ENCODE measurements at regions not wholly inside any gene's neighbourhood (a gene's known extent, or its start where the extent isn't known, plus 50 kb on each side); places are given as distances from the start of the nearest gene placed in this dataset.

- DNase-seq (ENCODE audit: low read depth), result no peak
- TF ChIP-seq, protein P1, sequence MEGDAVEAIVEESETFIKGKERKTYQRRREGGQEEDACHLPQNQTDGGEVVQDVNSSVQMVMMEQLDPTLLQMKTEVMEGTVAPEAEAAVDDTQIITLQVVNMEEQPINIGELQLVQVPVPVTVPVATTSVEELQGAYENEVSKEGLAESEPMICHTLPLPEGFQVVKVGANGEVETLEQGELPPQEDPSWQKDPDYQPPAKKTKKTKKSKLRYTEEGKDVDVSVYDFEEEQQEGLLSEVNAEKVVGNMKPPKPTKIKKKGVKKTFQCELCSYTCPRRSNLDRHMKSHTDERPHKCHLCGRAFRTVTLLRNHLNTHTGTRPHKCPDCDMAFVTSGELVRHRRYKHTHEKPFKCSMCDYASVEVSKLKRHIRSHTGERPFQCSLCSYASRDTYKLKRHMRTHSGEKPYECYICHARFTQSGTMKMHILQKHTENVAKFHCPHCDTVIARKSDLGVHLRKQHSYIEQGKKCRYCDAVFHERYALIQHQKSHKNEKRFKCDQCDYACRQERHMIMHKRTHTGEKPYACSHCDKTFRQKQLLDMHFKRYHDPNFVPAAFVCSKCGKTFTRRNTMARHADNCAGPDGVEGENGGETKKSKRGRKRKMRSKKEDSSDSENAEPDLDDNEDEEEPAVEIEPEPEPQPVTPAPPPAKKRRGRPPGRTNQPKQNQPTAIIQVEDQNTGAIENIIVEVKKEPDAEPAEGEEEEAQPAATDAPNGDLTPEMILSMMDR (conservative IDR thresholded peaks at IDR 0.05; ENCODE audit: low read depth, low read length), result no peak
- H3K4me3 ChIP-seq (ENCODE audit: low read depth, low read length), result no peak overlapping the region
Measured at GRCh38 chr2:190769258-190769657, 111.4 kb upstream of the GLS start.

DNA sequence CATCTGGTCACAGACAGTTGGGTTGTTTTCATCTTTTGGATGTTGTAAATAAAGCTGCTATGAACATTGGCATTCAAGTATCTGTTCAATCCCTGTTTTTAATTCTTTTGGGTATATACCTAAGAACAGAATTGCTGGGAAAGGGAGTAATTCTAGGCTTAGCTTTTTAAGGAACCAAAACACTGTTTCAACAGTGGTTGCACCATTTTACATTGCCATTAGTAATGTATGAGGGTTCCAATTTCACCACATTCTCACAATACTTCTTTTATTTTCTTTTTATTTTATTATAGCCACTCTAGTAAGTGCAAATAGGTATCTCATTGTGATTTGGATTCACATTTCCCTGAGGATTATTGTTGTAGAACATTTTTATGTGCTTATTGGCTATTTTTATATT lies 108.9 kb upstream of the GLS start:
- TF ChIP-seq, protein P1 (conservative IDR thresholded peaks at IDR 0.05; ENCODE audit: low read depth, low read length), result no peak
- H3K4me3 ChIP-seq (ENCODE audit: low read depth, low read length), result no peak overlapping the region
- no peak for DNase-seq (ENCODE audit: low read depth)

DNA sequence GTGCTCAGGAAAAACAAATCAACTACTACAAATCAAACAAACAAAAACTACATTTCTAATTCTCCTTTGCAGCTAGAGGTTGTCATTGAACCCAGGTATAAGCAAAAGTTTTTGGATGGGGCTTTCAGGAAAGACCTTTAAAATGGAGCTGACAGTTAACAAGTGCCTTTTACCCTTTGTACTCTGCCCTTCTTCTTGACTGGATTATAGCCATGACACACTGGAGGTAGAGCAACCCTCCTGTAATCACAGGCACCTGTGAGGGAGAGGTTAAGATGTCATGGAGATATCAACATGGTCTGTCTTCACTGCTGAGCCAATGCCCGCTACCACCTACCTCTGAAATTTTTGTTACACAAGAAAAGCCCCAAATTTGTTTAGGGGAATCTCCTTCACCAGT lies 100.0 kb upstream of the GLS start:
- TF ChIP-seq, protein P1 (conservative IDR thresholded peaks at IDR 0.05; ENCODE audit: low read depth, low read length), result no peak
- DNase-seq (ENCODE audit: low read depth), result no peak
- no peak overlapping the region for H3K4me3 ChIP-seq (ENCODE audit: low read depth, low read length)

DNA sequence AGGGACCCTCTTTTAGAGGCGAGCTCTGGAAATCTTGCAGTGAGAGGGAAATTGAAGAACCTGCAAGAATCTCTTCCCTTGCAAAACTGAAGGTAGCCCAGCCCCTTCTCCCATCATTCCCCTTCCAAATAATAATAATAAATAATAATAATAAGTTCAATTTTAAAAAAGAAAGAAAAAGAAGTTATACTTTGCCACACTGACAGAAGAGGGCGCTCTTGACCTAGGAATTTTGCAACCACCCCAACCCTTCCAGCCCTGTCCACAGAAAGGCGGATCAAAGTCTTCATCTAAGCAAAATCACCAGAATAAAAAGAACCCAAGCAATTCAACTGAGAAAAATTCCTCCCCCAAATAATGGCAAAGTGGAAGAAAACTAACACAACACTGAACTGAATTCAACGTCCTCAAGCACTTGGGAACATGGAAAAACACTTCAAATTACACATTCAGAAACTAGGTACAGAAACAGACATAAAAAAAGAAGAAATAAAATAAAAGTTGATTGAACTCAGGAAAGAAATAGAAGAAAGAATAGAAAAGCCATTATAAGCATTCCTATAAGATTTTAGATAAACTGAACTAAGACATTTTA lies 98.9 kb upstream of the GLS start:
- no peak overlapping the region for H3K4me3 ChIP-seq (ENCODE audit: low read depth, low read length)
- DNase-seq (ENCODE audit: low read depth), result no peak
- TF ChIP-seq, protein P1 (conservative IDR thresholded peaks at IDR 0.05; ENCODE audit: low read depth, low read length), result peak; percentile 64

DNA sequence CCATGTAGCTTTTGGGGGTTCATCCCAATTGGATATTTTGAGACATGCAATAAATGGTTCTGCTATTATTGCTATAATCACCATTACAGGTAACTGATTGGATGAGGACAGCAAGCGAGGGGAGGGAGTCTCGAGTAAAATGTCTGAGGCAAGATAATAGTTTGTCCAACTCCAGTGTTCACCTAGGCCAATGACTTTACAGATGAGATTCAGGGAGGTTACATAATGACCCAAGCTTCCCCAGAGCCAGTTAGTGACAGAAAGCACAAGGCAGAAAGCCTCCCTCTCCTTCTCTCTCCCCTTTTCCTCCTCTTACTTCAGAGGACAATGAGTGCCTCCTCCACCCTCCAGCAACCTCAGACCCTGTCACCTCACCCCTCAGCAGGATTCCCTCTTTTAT lies 98.4 kb upstream of the GLS start:
- H3K4me3 ChIP-seq (ENCODE audit: low read depth, low read length), result no peak overlapping the region
- DNase-seq (ENCODE audit: low read depth), result no peak
- TF ChIP-seq, protein P1 (conservative IDR thresholded peaks at IDR 0.05; ENCODE audit: low read depth, low read length), result no peak

DNA sequence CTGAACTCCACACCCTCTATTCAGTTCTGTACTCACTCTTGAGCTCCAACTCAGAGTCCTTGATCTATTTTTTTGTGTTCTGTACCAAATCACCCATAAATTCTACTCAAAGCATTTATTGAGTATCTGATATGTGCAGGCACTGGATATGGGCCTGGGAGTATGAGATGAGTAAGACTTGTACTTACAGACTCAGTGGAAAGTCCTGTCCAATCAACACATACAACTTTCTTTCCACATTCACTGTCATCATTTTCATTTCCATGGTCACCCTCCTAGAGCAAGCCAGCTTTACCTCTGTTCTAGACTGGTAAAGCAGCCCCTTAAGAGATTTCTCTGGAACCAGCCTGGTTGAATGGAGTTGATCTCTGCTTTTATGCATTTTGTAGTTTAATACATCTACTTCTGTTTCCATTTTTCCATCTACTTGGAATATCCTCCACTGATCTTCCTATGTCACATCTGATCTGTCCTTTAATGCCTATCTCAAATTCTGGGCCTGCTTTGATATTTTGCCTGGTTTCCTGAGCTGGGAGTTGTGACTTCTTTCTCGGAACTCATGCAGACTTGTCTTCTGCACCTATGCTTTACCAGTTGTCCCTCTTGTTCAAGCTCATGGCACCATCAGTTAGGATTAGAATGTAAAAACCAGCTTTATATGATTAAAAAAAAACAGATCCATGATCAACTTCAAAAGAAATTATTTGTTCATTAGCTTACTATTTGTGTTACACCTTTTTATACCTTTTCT lies 96.9 kb upstream of the GLS start:
- DNase-seq (ENCODE audit: low read depth), result no peak
- H3K4me3 ChIP-seq (ENCODE audit: low read depth, low read length), result no peak overlapping the region
- TF ChIP-seq, protein P1 (conservative IDR thresholded peaks at IDR 0.05; ENCODE audit: low read depth, low read length), result no peak

DNA sequence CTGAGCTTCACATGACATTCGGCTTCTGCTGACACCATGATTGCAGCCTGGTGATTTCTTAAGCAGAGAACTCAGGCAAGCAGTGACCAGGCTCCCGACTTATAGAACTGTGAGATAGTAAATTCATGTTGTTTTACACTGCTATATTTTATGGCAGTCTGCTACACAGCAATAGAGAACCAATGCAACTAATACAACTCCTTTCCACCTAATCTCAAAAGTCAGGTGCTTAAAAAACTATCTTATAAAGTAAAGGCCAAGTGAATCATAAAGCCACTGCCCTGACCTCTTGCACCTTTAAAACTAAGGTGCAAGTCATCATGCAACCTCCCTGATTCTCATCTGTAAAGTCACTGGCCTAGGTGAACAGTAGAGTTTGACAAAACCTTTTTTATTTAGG lies 95.3 kb upstream of the GLS start:
- TF ChIP-seq, protein P1 (conservative IDR thresholded peaks at IDR 0.05; ENCODE audit: low read depth, low read length), result no peak
- no peak overlapping the region for H3K4me3 ChIP-seq (ENCODE audit: low read depth, low read length)
- DNase-seq (ENCODE audit: low read depth), result no peak

All from epithelial cell of proximal tubule (primary cell).